MM.1S (cell line): ENCODE measurements at regions not wholly inside any gene's neighbourhood (a gene's known extent, or its start where the extent isn't known, plus 50 kb on each side); places are given as distances from the start of the nearest gene placed in this dataset.

ENCODE experiments used
- DNase-seq: peaks from one replicate; pipeline ENCODE4 v3.0.0-alpha.2; 2015
- H2AFZ ChIP-seq: fragments of 300-600 bp; sonication (generic); 2 replicates; pipeline ENCODE4 v1.6.0; 2016; ENCODE audit warnings: antibody characterized with exemption, low read length
- H3F3A ChIP-seq: fragments of 300-600 bp; sonication (generic); 2 replicates; pipeline ENCODE4 v1.6.1; 2016; ENCODE audit warnings: mild to moderate bottlenecking, antibody characterized with exemption, low read length, moderate library complexity, mixed read lengths; ENCODE audit not compliant: insufficient read depth
- H3K27ac ChIP-seq: fragments of 300-600 bp; sonication (generic); 2 replicates; pipeline ENCODE4 v1.5.1; 2016; ENCODE audit warnings: mild to moderate bottlenecking, low read length
- H3K27me3 ChIP-seq: fragments of 300-600 bp; sonication (generic); replicated peaks from 2 replicates; pipeline ENCODE4 v1.6.0; 2016; ENCODE audit warnings: low read length; ENCODE audit not compliant: insufficient read depth
- H3K36me3 ChIP-seq: fragments of 300-600 bp; sonication (generic); replicated peaks from 2 replicates; pipeline ENCODE4 v1.6.1; 2016; ENCODE audit warnings: mild to moderate bottlenecking, low read length, mixed read lengths; ENCODE audit not compliant: insufficient read depth
- H3K4me1 ChIP-seq: fragments of 300-600 bp; sonication (generic); 2 replicates; pipeline ENCODE4 v1.6.1; 2016; ENCODE audit warnings: low read length, mixed read lengths
- H3K4me2 ChIP-seq: fragments of 300-600 bp; sonication (generic); 2 replicates; pipeline ENCODE4 v1.6.0; 2016; ENCODE audit warnings: low read depth, low read length
- H3K4me3 ChIP-seq: fragments of 300-600 bp; sonication (generic); 2 replicates; pipeline ENCODE4 v1.5.1; 2016; ENCODE audit warnings: low read length, mixed read lengths
- H3K79me2 ChIP-seq: fragments of 300-600 bp; sonication (generic); 2 replicates; pipeline ENCODE4 v1.6.1; 2016; ENCODE audit warnings: mixed run types, low read length, mixed read lengths
- H3K9ac ChIP-seq: fragments of 300-600 bp; sonication (generic); 2 replicates; pipeline ENCODE4 v1.6.1; 2016; ENCODE audit warnings: low read length, mixed read lengths
- H3K9me2 ChIP-seq: fragments of 300-600 bp; sonication (generic); replicated peaks from 2 replicates; pipeline ENCODE4 v1.6.1; 2016; ENCODE audit warnings: mild to moderate bottlenecking, low read length, mixed read lengths; ENCODE audit not compliant: insufficient read depth
- H3K9me3 ChIP-seq: fragments of 300-600 bp; sonication (generic); replicated peaks from 2 replicates; pipeline ENCODE4 v1.6.1; 2016; ENCODE audit warnings: mild to moderate bottlenecking, low read length, mixed read lengths; ENCODE audit not compliant: insufficient read depth
- H4K20me1 ChIP-seq: fragments of 300-600 bp; sonication (generic); 2 replicates; pipeline ENCODE4 v1.6.1; 2016; ENCODE audit warnings: mild to moderate bottlenecking, low read length, moderate library complexity, mixed read lengths; ENCODE audit not compliant: insufficient read depth
- EZH2 ChIP-seq: fragments of 300-600 bp; sonication (generic); optimal IDR thresholded peaks from 2 replicates; pipeline ENCODE3; 2017; ENCODE audit warnings: low read depth, mild to moderate bottlenecking, antibody characterized with exemption, low read length, mixed read lengths
- EZH2phosphoT487 ChIP-seq: fragments of 300-600 bp; sonication (generic); IDR thresholded peaks from 2 replicates; pipeline ENCODE4 v1.6.1; 2018; ENCODE audit warnings: antibody characterized with exemption, low read length
- TF ChIP-seq, protein P1 (sequence below): fragments of 300-600 bp; sonication (generic); IDR thresholded peaks from 2 replicates; pipeline ENCODE4 v1.5.1; 2016; ENCODE audit warnings: antibody characterized with exemption, low read length, mixed read lengths

DNA sequence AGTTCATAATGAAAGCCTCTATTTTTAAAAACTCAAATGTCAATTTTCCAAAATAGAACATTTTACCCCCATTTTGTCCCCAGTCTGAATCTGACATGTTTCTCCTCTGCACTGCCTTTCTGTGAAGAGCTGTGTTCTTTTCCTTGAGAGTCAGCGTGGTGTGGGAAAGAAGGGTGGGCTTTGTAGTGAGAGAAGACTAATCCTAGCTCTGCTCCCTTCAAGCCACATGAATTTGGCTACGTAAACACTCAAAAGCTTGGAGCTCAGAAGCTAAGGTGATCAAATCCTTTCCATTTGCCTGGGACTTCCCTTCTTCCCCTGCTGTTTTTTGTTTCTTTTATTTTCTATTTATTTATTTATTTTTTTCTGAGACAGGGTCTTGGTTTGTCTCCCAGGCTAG lies 598.5 kb downstream of the TLR4 start:
- Histone ChIP-seq H3K4me1 (no peaks in the 10 kb centered on the region), H4K20me1 (no peaks in the 10 kb centered on the region), H3K79me2 (no peaks in the 10 kb centered on the region), H3F3A (no peaks in the 10 kb centered on the region), H3K27me3 (no peaks in the 10 kb centered on the region), H3K36me3 (no peaks in the 10 kb centered on the region), H3K27ac (no peak overlapping the region), H3K9me2 (no peaks in the 10 kb centered on the region), H3K9ac (no peak overlapping the region), H2AFZ (no peak overlapping the region), H3K9me3 (no peaks in the 10 kb centered on the region), H3K4me3 (no peak overlapping the region), H3K4me2 (no peak overlapping the region)
- no peak for DNase-seq
- TF ChIP-seq EZH2 = no peak

DNA sequence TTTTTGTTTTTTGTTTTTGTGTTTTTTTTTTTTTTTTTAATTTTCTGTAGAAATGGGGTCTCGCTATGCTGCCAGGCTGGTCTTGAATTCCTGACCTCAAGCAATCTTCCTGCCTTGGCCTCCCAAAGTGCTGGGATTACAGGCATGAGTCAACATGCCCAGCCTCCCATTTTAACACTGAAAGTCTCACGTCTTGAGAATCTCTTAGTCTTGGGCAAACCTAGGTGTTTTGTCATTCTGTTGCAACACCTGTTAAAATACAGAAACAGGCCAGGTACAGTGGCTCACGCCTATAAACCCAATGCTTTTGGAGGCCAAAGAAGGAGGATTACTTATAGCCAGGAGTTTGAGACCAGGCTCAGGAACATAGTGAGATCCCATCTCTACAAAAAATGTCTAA lies 599.0 kb downstream of the TLR4 start:
- TF ChIP-seq EZH2 = no peak
- TF ChIP-seq EZH2phosphoT487 = no peak
- TF ChIP-seq, protein P1, sequence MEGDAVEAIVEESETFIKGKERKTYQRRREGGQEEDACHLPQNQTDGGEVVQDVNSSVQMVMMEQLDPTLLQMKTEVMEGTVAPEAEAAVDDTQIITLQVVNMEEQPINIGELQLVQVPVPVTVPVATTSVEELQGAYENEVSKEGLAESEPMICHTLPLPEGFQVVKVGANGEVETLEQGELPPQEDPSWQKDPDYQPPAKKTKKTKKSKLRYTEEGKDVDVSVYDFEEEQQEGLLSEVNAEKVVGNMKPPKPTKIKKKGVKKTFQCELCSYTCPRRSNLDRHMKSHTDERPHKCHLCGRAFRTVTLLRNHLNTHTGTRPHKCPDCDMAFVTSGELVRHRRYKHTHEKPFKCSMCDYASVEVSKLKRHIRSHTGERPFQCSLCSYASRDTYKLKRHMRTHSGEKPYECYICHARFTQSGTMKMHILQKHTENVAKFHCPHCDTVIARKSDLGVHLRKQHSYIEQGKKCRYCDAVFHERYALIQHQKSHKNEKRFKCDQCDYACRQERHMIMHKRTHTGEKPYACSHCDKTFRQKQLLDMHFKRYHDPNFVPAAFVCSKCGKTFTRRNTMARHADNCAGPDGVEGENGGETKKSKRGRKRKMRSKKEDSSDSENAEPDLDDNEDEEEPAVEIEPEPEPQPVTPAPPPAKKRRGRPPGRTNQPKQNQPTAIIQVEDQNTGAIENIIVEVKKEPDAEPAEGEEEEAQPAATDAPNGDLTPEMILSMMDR = no peak
- no peak for DNase-seq
- Histone ChIP-seq H3K4me3 (no peak overlapping the region), H4K20me1 (no peaks in the 10 kb centered on the region), H3K36me3 (no peaks in the 10 kb centered on the region), H3K9me3 (no peaks in the 10 kb centered on the region), H3K9ac (no peak overlapping the region), H3K9me2 (no peaks in the 10 kb centered on the region), H3K27me3 (no peaks in the 10 kb centered on the region), H3K79me2 (no peaks in the 10 kb centered on the region), H3K4me1 (no peaks in the 10 kb centered on the region), H2AFZ (no peak overlapping the region), H3K27ac (no peak overlapping the region), H3F3A (no peaks in the 10 kb centered on the region), H3K4me2 (no peak overlapping the region)

DNA sequence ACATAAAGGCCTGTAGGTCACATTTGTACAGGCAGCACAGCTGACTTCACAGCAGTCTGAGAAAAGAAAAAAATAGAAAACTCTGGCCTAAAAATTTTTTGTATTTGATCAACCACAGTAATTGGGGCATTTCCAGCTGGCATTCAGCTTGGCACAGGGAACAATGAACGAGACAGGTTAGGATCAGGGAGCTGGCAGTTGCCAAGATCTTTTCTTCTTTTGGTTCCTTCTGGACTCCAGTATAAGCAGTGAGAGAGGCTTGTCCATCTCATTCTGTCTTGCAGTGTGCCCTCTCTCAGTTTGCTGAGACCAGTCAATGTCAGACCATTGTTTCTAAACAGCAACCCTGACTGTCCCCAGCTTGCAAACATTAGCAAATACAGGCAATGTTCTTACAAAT lies 601.1 kb downstream of the TLR4 start:
- Histone ChIP-seq H3K36me3 (no peaks in the 10 kb centered on the region), H4K20me1 (no peaks in the 10 kb centered on the region), H2AFZ (no peak overlapping the region), H3K27me3 (no peaks in the 10 kb centered on the region), H3K27ac (no peak overlapping the region), H3K9ac (no peak overlapping the region), H3K9me2 (no peaks in the 10 kb centered on the region), H3K4me1 (no peaks in the 10 kb centered on the region), H3K9me3 (no peaks in the 10 kb centered on the region), H3K79me2 (no peaks in the 10 kb centered on the region), H3K4me3 (no peak overlapping the region), H3F3A (no peaks in the 10 kb centered on the region), H3K4me2 (no peak overlapping the region)
- TF ChIP-seq, protein P1 = no peak
- TF ChIP-seq EZH2 (no peak), EZH2phosphoT487 (no peak)
- no peak for DNase-seq

DNA sequence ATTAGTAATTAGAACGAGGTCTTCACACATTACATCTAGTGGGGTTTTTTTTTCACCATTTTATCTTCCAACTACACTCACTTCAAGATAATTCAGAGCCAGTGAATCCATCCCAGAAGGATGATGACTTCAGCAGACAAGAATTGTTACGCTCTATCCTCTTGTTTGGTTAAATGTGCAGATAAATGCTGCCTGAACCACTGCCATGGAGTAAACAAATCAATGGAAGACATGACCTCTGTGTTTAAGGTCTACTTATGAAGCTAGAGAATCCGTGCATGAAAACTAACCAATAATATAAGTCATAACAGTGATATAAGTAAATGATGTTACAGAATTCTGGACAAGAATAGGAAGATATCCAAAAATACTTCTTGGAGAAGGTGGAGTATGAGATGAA lies 602.6 kb downstream of the TLR4 start:
- no peak for DNase-seq
- TF ChIP-seq EZH2phosphoT487 (no peak), EZH2 (no peak)
- TF ChIP-seq, protein P1 = no peak

More for the DNA sequence above, 602.6 kb downstream of the TLR4 start:
- Histone ChIP-seq H3K4me2 (no peak overlapping the region), H3K79me2 (no peaks in the 10 kb centered on the region), H3F3A (no peaks in the 10 kb centered on the region), H4K20me1 (no peaks in the 10 kb centered on the region), H3K36me3 (no peaks in the 10 kb centered on the region), H3K4me1 (no peaks in the 10 kb centered on the region), H3K9me2 (no peaks in the 10 kb centered on the region), H2AFZ (no peak overlapping the region), H3K27me3 (no peaks in the 10 kb centered on the region), H3K27ac (no peak overlapping the region), H3K9me3 (no peaks in the 10 kb centered on the region), H3K9ac (no peak overlapping the region), H3K4me3 (no peak overlapping the region)
